CD4-positive, alpha-beta T cell treated with Interleukin-4 for 1 hour (primary cell): ENCODE measurements at regions not wholly inside any gene's neighbourhood (a gene's known extent, or its start where the extent isn't known, plus 50 kb on each side); places are given as distances from the start of the nearest gene placed in this dataset.

ENCODE experiments used
- DNase-seq, 2 donors: peaks; one replicate each; pipeline ENCODE4 v3.0.0-alpha.2; 2020 to 2022

- DNase-seq, result no peak
These were observed 398.8 kb downstream of the RNF144B start for GRCh38 chr6:18785810-18786490.

- DNase-seq, result no peak
These were observed 405.7 kb downstream of the RNF144B start for GRCh38 chr6:18792866-18793265.

- DNase-seq, result no peak
These were observed 408.6 kb downstream of the RNF144B start for GRCh38 chr6:18795726-18796125.

- DNase-seq, result no peak
These were observed 433.6 kb downstream of the RNF144B start for GRCh38 chr6:18820725-18821124.

- DNase-seq, result no peak
These were observed 436.7 kb downstream of the RNF144B start for GRCh38 chr6:18823782-18824386.

GRCh38 chr6:18829272-18829870 lies 442.2 kb downstream of the RNF144B start:
- DNase-seq, result no peak

- DNase-seq, result no peak
These were observed 448.8 kb downstream of the RNF144B start for GRCh38 chr6:18835976-18836375.

GRCh38 chr6:18837013-18837412 lies 449.9 kb downstream of the RNF144B start:
- DNase-seq, result no peak

- no peak for DNase-seq
These were observed 455.4 kb downstream of the RNF144B start for GRCh38 chr6:18842534-18842933.

- no peak for DNase-seq
These were observed 458.7 kb downstream of the RNF144B start for GRCh38 chr6:18845896-18846295.

- DNase-seq, result no peak
These were observed 459.2 kb downstream of the RNF144B start for GRCh38 chr6:18846327-18846726.

- DNase-seq, result no peak
These were observed 474.1 kb downstream of the RNF144B start for GRCh38 chr6:18861204-18861603.

GRCh38 chr6:18883268-18883667 lies 496.1 kb downstream of the RNF144B start:
- no peak for DNase-seq

GRCh38 chr6:18883851-18884250 lies 496.7 kb downstream of the RNF144B start:
- no peak for DNase-seq

- no peak for DNase-seq
These were observed 506.6 kb downstream of the RNF144B start for GRCh38 chr6:18893540-18894269.

GRCh38 chr6:18897350-18897749 lies 510.2 kb downstream of the RNF144B start:
- no peak for DNase-seq

- no peak for DNase-seq
These were observed 517.5 kb downstream of the RNF144B start for GRCh38 chr6:18904681-18905080.

GRCh38 chr6:18920701-18921100 lies 533.6 kb downstream of the RNF144B start:
- DNase-seq, result no peak

GRCh38 chr6:18931086-18931485 lies 543.9 kb downstream of the RNF144B start:
- no peak for DNase-seq

GRCh38 chr6:18958146-18958545 lies 571.0 kb downstream of the RNF144B start:
- no peak for DNase-seq

GRCh38 chr6:18961566-18961965 lies 574.4 kb downstream of the RNF144B start:
- no peak for DNase-seq

- DNase-seq, result no peak
These were observed 575.3 kb downstream of the RNF144B start for GRCh38 chr6:18962361-18962905.

- no peak for DNase-seq
These were observed 576.3 kb downstream of the RNF144B start for GRCh38 chr6:18963439-18963838.
